HG02981 (cell line): ENCODE measurements at regions not wholly inside any gene's neighbourhood (a gene's known extent, or its start where the extent isn't known, plus 50 kb on each side); places are given as distances from the start of the nearest gene placed in this dataset.
"Not testable (repeated sequence)": the region's sequence is repeated elsewhere in the genome, so short reads cannot be mapped to it uniquely, and the experiment has no call there.

Experiments used
- ATAC-seq: cut with Tn5 transposase; IDR thresholded peaks from one replicate; pipeline ENCODE4 v1.9.1; 2021; ENCODE audit warnings: mild to moderate bottlenecking, moderate library complexity; ENCODE audit not compliant: unreplicated experiment

GRCh38 chr6:86744048-86744447 lies 193.3 kb upstream of the HTR1E start:
- ATAC-seq = no peak

DNA sequence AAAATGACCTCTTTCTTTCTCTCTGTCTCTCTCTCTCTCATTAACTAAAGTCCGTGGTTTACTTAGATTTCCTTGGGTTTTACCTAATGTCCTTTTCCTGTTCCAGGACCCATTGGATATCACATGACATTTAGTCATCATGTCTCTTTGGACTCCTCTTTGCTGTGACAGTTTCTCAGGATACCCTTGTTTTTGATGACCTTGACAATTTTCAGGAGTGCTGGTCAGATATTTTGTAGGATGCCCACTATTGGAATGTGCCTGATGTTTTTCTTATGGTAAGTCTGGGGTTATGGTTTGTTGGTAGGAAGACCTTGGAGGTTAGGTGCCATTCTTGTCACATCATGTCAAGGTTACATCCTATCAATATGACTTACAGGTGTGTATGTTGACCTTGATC lies 199.2 kb upstream of the HTR1E start:
- no peak for ATAC-seq

DNA sequence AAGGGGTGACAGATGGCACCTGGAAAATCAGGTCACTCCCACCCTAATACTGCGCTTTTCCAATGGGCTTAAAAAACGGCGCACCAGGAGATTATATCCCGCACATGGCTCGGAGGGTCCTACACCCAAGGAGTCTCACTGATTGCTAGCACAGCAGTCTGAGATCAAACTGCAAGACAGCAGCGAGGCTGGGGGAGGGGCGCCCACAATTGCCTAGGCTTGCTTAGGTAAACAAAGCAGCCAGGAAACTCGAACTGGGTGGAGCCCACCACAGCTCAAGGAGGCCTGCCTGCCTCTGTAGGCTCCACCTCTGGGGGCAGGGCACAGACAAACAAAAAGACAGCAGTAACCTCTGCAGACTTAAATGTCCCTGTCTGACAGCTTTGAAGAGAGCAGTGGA lies 205.7 kb upstream of the HTR1E start:
- ATAC-seq = not testable (repeated sequence)

- ATAC-seq = not testable (repeated sequence)
These were observed 206.6 kb upstream of the HTR1E start for GRCh38 chr6:86730772-86731171.

DNA sequence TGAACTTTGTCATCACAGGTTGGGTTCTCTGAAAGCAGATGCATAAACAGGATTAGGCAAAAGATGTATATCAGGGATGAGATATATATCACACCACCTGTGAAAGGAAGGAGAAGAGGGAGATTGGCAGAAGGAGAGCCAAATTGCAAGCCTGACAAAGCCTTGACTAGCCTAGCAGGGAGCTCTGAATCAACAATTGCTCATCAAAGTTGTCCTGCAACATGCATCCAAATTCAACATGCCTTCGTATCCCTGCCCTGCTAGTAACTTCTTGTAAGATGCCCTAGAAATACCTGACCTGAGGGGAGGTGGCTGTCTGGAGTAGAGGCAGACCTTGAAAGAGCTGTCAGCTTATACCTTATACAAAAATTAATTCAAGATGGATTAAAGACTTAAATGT lies 207.1 kb upstream of the HTR1E start:
- no peak for ATAC-seq

- ATAC-seq = no peak
These were observed 208.4 kb upstream of the HTR1E start for GRCh38 chr6:86728976-86729375.

DNA sequence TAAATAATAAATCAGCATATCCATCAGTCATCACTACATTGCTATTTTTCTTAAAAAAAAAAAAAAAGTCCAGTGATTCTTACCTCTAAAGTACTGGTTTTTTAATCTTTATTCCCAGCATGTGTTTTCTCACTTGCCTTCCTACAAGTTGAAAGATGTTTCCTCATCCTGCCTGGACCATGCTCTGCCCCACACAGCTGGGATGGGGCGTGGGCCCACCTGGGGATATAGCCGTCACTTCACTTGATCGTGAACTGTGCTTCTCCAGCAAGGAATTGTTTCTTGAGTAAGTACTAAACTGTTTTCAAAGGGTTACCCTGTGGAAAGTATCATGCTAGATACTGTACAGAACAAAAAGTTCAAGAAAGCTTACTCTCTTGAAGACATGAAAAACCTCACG lies 212.6 kb upstream of the HTR1E start:
- no peak for ATAC-seq

- ATAC-seq = no peak
These were observed 213.6 kb upstream of the HTR1E start for GRCh38 chr6:86723729-86724128.

DNA sequence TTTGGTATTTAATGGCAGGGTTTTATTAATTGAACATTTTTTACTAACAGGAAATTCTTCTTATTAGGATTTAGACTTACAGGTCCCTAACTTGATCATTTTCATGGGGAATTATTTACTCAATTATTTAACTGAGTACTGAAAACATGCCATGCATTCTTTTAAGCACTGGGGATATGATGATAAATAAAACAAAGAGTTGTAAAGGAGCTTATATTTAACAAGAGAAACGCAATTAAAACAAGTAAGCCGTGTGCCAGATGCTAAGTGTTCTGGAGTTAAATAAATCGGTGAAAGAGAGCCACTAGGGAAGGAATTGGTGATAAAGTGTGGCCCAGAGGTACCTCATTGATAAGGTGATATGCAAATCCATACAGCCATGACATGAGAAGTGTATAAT lies 214.2 kb upstream of the HTR1E start:
- no peak for ATAC-seq

DNA sequence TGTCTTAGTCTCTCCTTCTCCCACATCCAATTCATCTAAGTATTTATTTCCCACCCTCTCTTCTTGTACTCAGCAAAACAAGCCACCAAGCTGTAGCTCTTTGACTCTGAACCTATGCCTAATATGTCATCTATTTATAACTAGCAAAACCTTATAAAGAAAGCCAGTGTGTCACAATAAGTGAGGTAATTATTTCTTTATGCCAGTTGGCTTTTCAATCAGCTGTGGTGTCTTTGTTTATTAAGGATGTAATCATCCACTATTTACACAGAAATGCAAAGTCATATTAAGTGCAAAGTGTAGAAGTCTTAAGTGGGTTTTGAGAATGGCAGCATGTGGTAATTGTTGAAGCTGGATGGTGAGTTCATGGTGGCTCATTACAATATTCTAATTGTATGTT lies 215.2 kb upstream of the HTR1E start:
- no peak for ATAC-seq

- no peak for ATAC-seq
These were observed 221.7 kb upstream of the HTR1E start for GRCh38 chr6:86715676-86716075.

- no peak for ATAC-seq
These were observed 225.3 kb upstream of the HTR1E start for GRCh38 chr6:86712039-86712438.

- ATAC-seq = no peak
These were observed 229.7 kb upstream of the HTR1E start for GRCh38 chr6:86707545-86708120.

DNA sequence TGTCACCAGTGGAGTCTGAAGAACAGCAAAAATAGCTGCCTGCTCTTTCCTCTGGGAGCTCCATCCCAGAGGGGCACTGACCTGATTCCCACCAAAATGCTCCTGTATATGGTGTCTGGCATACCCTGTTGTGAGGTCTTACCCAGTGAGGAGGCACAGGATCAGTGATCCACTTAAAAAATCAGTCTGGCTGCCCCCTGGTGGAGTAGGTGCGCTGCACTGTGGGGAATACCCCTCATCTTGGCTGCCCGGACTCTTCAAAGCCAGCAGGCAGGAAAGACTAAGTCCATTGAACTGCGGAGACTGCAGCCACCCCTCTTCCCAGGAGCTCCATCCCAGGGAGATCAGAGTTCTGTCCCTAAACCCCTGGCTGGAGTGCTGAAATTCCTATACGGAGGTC lies 230.9 kb upstream of the HTR1E start:
- ATAC-seq = no peak

GRCh38 chr6:86701228-86701627 lies 236.1 kb upstream of the HTR1E start:
- not testable (repeated sequence) for ATAC-seq

DNA sequence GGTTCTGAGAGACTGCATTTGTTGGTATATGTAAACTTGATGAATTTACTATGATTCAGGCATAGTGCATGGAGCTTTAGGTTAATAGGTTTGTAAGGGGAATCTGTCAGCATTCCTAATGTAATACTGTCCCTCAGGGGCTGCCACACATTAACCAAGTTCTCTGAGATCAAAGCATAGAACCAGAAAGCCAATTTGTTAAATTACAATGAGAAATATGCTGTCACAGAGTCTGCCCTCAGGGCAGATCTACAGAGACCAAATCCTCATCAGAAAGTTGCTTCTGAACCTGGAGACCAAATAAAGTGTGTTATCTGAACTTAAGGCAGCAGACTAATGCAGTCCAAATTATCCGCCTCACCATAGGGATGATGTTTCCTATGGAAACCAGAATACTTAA lies 250.8 kb upstream of the HTR1E start:
- no peak for ATAC-seq

DNA sequence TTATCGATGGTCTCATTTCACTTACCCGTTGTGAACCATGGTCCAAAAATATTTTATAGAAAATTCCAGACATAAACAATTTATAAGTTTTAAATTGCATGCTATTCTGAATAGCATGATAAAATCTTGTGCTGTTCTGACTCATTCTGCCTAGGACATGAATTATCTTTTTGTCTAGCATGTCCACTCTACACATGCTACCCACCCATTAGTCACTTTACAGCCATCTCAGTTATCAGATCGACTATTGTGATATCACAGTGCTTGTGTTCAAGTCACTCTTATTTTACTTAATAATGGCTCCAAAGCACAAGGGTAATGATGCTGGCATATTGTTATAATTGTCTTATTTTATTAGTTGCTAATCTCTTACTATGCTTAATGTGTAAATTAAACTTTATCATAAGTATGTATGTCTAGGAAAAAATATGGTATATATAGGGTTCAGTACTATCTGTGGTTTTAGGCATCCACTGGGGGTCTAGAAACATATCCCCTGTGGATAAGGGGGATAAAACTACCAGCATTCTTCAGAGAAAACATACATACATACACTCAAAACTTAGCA lies 252.0 kb upstream of the HTR1E start:
- ATAC-seq = no peak

DNA sequence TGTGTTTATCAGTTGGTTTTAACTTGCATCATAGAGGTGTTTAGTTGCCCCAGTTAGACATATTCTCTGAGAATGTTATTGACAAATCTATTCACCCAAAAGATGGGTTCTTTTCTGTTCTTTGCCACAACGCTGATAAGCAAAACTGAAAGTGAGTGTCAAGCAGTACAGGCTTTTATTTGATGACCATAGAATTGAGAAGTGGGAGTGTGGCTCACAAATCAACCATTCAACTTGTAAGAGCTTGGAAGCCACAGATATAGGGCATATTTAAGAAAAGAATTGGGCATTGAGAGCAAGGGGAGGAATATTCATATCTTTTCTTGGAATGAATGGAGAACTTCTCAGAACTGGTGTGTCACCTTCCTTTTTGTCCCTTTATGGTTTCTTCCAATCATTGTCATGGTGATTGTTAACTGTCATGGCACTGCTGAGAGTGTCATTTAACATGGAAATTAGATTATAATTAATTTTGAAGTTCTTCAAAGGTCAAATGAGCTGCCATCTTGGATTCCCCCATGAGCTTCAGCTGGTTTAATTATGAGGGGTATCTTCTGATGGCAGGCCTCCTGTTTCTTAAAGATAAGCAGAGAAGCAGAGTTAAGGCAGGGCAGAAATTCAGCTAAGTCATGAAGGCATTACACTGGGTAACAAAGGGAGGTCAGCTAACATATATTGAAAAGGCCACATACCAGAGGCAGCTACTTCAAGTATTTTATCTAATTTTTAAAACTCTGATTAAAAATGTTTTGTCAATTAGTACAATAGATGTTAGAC lies 254.0 kb upstream of the HTR1E start:
- no peak for ATAC-seq

- ATAC-seq = no peak
These were observed 255.0 kb upstream of the HTR1E start for GRCh38 chr6:86682297-86682696.

GRCh38 chr6:86681140-86681539 lies 256.2 kb upstream of the HTR1E start:
- not testable (repeated sequence) for ATAC-seq

DNA sequence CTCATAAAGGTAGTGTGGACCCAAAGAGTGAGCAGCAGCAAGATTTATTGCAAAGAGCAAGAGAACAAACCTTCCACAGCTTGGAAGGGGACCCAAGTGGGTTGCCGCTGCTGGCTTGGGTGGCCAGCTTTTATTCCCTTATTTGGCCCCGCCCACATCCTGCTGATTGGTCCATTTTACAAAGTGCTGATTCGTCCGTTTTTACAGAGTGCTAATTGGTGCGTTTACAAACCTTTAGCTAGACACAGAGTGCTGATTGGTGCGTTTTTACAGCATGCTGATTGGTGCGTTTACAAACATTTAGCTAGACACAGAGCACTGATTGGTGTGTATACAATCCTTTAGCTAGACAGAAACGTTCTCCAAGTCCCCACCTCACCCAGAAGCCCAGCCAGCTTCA lies 265.2 kb upstream of the HTR1E start:
- not testable (repeated sequence) for ATAC-seq

GRCh38 chr6:86657192-86657591 lies 280.1 kb upstream of the HTR1E start:
- no peak for ATAC-seq
